NCI-H1092 (cell line): ENCODE measurements at regions not wholly inside any gene's neighbourhood (a gene's known extent, or its start where the extent isn't known, plus 50 kb on each side); places are given as distances from the start of the nearest gene placed in this dataset.

ENCODE experiments used
- DNase-seq: peaks from one replicate; lab custom pipeline; 2025; lab: John Stamatoyannopoulos, UW

- no peak for DNase-seq
Observed at GRCh38 chr22:49195636-49196035, 632.0 kb downstream of the BRD1 start.

- DNase-seq: no peak
Observed at GRCh38 chr22:49193901-49194465, 633.7 kb downstream of the BRD1 start.

DNA sequence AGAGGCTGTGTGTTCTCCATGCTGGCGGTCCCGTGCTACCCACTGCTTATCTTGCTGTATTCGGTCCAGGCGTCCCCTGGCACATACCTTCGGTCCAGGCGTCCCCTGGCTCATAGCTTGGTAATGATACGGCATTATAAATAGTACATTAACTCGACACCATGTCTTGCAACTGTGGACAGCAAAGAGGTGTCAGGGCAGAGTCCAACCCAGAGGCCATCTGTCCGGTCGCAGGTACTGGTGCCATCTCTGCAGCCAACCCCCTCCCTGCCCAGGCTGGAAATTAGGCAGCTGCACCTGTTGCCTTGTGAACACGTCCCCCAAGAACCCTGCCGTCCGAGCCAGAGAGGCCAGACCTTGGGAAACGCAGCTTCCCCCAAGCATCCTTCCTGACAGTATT, 634.3 kb downstream of the BRD1 start:
- DNase-seq: no peak

DNA sequence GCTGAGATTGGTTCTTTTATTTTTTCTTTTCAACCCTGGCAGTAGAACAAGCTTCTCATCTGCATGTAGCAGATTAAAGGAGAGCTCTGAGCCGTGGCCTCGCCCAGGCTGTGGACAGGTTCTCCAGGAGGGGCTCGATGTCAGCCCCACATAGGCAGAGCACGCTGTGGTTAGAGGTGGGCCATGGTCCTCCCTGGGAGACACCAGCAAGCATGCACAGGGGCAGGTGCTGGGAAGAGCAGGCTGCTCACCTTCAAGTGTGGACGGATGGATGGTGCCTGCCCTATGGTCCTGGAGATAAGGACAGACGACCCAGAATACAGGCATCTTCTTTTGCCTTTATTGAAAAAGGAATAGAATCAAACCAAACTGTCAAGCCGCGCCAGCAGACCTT, 634.8 kb downstream of the BRD1 start:
- no peak for DNase-seq

GRCh38 chr22:49192180-49192856, 635.4 kb downstream of the BRD1 start:
- no peak for DNase-seq

DNA sequence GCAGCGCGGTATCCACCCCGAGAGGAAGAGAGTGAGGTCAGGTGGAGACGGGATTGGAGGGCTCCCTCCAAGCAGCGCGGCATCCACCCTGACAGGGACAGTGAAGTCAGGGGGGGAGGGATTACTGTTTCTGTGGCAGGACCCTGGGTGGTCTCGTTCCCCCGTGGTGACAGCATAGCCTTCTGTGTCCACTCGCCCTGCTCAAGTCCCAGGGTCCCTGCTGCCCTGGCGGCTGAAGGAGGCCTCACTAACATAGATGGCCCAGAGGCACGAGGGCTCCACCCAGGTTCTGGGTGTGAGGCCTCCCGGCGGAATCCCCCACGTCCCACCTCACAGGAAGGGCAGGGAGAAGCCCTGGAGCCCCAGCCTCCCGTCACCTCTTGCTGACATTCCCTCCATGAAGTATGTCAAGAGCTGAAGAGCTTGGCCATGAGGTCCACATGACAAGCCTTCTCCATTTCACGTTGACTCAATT, 636.1 kb downstream of the BRD1 start:
- no peak for DNase-seq

DNA sequence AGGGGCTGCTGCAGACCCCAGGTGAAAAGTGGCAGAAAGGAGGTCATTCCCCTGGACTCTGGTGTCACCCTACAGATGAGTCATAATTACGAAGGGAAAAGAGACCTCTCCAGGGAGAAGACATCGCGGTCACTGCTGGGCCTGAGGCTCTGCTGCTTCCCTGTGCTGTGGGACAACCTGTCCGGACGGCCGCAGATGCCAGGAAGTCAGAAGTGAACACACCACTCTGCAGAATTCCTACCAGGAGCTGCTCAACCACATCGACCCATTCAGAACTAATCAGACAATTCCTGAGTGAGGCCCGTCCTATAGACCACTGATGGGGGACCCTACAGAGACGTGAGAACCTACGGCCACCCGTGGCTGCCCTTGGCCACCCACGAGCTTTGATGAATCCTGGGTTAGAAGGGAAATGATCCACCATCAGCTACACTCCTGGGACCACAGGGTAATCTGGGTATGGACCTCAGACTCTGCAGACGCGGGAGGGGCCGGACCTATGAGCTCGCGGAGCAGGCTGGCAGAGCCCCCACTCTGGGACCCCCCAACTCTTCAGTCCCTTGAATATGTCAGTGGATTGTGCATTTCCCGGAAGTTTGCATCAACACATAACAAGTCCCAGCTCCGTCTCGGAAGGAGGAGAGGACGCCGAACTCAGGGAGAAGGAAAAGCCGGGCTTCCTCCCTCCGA, 636.7 kb downstream of the BRD1 start:
- DNase-seq: no peak

GRCh38 chr22:49189871-49190270, 637.8 kb downstream of the BRD1 start:
- DNase-seq: no peak

DNA sequence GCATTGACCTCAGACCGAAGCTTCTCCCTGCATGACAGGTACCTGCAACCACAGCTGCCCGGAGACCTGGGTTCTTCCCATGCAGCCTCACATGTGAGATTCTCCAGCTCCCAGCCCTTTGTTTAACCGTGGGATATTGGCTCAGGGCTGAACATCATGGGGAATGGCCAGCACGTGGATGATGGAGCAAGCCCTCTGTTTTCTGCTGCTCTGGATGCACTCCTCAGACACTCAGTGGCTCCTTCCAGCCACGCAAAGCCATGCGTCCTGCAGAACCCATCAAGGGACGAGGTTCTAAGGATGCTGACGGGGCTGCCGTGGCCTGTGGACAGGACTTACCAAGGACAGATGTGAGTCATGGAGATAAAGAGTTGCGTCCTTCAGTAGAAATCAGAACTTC, 639.1 kb downstream of the BRD1 start:
- DNase-seq: no peak

DNA sequence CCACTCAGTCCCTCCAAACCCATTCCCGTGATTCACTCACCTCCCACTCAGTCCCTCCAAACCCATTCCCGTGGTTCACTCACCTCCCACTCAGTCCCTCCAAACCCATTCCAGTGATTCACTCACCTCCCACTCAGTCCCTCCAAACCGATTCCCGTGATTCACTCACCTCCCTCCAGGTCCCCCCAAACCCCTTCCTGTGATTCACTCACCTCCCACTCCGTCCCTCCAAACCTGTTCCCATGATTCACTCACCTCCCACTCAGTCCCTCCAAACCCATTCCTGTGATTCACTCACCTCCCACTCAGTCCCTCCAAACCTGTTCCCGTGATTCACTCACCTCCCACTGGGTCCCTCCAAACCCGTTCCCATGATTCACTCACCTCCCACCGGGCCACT, 639.6 kb downstream of the BRD1 start:
- DNase-seq: no peak

- DNase-seq: no peak
Observed at GRCh38 chr22:49186762-49187161, 640.9 kb downstream of the BRD1 start.

DNA sequence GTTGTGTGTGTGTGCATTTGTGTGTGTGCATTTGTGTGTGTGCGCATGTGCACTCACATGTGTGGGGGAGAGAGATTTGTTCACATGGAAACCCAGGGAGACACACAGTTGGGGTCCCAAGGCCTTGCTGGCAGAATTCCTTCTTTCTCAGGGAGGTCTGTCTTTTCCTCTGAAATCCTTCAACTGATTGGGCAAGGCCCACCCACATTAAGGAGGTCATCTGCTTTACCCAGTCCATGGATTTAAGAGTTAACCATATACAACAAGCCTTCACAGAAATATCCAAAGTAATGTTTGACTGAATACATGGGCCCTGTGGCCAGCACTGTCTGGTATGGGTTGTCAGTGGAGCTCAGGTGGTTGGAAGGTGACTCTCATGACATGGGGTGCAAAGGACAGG, 641.4 kb downstream of the BRD1 start:
- DNase-seq: no peak

- DNase-seq: no peak
Observed at GRCh38 chr22:49185312-49185969, 642.2 kb downstream of the BRD1 start.

DNA sequence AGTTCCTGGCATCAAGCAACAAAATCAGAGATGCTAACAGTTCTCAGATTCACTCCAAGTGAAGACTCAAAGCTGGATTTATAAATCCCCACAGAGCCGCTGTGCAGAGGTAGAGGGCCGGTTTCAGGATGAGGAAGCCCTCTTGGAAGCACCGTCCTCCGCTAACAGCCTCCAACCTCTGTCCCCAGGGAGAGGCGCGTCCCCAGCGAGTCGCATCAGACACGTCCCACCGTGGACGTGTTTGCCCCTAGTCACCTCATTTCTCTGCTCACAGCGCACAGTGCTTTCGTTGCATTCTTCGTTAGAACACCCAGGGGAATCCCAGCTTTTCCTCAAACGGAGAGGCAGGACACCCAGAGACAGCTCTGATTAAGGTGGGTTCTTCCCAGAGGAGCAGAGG, 642.9 kb downstream of the BRD1 start:
- DNase-seq: no peak

- no peak for DNase-seq
Observed at GRCh38 chr22:49183826-49184216, 643.9 kb downstream of the BRD1 start.

GRCh38 chr22:49183208-49183825, 644.4 kb downstream of the BRD1 start:
- DNase-seq: no peak

DNA sequence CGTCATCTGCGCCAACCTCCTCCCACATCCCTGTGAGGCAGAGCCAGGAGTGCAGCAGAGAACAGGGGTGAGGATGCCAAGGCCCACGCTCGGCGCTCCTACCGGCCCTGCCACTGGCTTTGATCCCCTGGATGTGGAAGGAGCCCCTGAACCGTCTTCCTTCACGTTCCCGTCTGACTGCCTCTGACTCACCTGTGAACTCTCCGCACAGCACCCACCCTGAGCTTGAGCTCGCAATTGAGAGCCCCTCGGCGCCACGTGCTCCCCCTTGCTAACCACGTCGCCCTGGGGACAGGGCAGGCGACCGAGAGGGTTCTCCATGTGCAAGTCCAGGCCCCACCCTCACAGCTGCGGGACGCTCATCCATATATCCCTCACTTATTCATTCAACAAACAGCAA, 645.3 kb downstream of the BRD1 start:
- no peak for DNase-seq

- no peak for DNase-seq
Observed at GRCh38 chr22:49181942-49182341, 645.7 kb downstream of the BRD1 start.

DNA sequence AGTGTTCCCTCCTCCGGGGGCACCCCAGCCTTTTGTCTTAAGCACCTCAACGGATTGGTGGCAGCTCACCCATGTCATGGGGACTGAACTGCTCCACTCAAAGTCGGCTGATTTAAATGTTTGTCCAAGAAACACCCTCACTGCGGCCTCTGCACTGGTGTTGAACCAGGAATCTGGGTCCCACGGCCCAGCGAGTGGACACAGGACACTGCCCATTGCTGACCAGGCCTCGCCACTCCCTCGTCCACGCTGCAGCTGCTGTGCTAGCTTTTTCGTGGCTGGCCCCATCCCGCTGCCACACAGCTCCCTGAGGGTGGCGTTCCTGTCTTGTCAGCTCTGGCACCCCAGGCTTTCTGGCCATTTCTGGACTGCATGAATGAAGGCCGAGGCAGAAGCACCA, 646.2 kb downstream of the BRD1 start:
- DNase-seq: no peak

GRCh38 chr22:49180683-49181024, 647.0 kb downstream of the BRD1 start:
- DNase-seq: no peak

DNA sequence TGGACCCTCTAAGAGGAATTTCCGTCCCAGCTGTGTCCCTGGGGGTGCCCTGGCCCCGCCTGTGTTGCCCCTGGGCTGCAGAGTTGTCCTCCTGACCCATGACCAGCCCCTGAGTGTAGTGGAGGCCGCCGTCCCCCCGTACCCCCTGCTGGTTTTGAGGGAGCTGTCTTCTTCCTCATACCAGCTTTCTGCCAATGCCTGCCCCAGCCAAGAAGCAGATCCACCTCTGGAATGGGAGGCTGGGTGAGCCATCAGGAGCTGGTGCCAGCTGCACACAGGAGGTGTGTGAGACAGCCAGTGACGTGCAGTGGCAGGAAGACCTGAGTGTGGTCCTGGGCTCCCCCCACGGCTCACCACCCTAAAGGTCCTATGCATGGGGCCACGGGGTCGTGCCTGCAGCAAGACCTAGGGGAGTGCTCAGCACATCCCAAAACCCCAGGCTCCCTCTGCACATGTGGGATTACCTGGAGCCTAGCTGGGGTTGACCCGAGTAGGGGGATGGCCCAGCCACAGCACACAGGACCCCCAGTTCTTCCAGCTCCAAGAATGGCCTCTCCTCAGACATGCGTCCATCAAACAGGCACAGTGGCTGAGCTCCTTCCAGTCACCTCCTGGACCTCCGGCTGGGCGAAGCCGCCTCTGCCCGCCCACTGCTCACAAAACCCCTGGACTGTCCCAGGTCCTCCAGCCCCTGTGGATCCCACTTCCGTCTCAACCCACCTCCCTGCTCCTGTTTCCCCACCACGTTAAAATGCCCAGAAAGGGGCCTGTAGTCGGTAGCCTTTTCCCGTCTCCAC, 647.6 kb downstream of the BRD1 start:
- DNase-seq: no peak

GRCh38 chr22:49179175-49179574, 648.5 kb downstream of the BRD1 start:
- DNase-seq: no peak
